HL-60 (cell line): ENCODE measurements at regions not wholly inside any gene's neighbourhood (a gene's known extent, or its start where the extent isn't known, plus 50 kb on each side); places are given as distances from the start of the nearest gene placed in this dataset.

Source experiments
- GABPA ChIP-seq: IDR thresholded peaks from 2 replicates; pipeline ENCODE4 v1.6.1; 2012; ENCODE audit warnings: low read depth
- POLR2AphosphoS5 ChIP-seq: IDR thresholded peaks from 2 replicates; pipeline ENCODE4 v1.6.1; 2012; ENCODE audit warnings: low read depth
- REST ChIP-seq: IDR thresholded peaks from 2 replicates; pipeline ENCODE4 v1.6.1; 2012; ENCODE audit warnings: low read depth; ENCODE audit not compliant: insufficient replicate concordance
- SPI1 ChIP-seq: IDR thresholded peaks from 2 replicates; pipeline ENCODE4 v1.6.1; 2012; ENCODE audit warnings: low read depth, mild to moderate bottlenecking, borderline replicate concordance
- TF ChIP-seq, protein P1 (sequence below): IDR thresholded peaks from one replicate; pipeline ENCODE4 v1.5.1; 2011; ENCODE audit warnings: low read length, control low read depth, inconsistent platforms; ENCODE audit not compliant: insufficient read depth

DNA sequence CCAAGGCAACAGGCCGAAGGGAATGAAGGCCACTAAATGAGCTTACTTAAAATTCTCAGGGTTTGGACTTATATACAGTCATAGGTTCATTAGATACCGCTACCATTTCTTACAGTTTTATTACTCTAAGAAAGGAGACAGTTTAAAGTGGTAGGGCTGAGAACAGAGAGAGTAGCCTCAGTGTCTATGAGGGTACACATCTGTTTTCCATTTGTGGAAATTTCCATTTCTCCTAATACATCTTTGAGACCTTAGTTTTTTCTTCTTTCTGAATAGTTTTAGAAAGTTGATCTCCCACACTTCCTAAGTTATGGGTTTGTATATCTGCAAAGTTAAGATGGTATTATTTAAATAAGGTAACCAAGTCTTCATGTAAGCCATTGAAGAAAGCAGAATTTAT, 1279.1 kb downstream of the NCAM2 start:
- TF ChIP-seq, protein P1, sequence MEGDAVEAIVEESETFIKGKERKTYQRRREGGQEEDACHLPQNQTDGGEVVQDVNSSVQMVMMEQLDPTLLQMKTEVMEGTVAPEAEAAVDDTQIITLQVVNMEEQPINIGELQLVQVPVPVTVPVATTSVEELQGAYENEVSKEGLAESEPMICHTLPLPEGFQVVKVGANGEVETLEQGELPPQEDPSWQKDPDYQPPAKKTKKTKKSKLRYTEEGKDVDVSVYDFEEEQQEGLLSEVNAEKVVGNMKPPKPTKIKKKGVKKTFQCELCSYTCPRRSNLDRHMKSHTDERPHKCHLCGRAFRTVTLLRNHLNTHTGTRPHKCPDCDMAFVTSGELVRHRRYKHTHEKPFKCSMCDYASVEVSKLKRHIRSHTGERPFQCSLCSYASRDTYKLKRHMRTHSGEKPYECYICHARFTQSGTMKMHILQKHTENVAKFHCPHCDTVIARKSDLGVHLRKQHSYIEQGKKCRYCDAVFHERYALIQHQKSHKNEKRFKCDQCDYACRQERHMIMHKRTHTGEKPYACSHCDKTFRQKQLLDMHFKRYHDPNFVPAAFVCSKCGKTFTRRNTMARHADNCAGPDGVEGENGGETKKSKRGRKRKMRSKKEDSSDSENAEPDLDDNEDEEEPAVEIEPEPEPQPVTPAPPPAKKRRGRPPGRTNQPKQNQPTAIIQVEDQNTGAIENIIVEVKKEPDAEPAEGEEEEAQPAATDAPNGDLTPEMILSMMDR = no peak
- TF ChIP-seq REST = no peak
- no peak for TF ChIP-seq SPI1
- TF ChIP-seq POLR2AphosphoS5 = no peak
- TF ChIP-seq GABPA = no peak
